AG10803 (cell line): ENCODE measurements at regions not wholly inside any gene's neighbourhood (a gene's known extent, or its start where the extent isn't known, plus 50 kb on each side); places are given as distances from the start of the nearest gene placed in this dataset.

Experiments
- DNase-seq: peaks from one replicate; pipeline ENCODE4 v3.0.0; 2010; ENCODE audit warnings: low read depth
- H3K4me3 ChIP-seq: 2 replicates; pipeline ENCODE4 v1.5.1; 2011; ENCODE audit warnings: mild to moderate bottlenecking, low read length, control low read depth
- TF ChIP-seq, protein P1 (sequence below): conservative IDR thresholded peaks from 2 replicates; pipeline ENCODE4 v1.5.1; 2011; ENCODE audit warnings: mild to moderate bottlenecking, low read length, control low read depth, inconsistent platforms

DNA sequence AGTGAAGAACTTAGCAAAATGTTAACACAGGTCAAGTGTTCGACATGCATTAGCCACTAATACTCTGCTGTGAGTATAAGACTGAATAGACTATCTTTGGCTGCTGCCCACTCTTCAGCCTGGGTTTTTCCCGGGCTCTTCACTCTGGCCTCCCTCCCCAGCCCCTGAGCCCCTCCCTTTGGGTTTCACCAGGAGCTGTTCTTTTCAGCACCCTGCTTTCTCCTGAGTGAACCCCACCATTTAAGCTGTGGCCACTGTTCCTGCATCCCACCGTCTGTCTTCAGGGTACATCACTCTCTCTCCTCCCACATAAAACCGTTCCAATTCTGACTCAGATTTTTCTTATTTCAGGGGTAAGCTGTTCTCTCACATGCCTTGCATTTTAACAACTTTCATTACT, 92.0 kb upstream of the ASIC2 start:
- DNase-seq: no peak
- no peak overlapping the region for H3K4me3 ChIP-seq
- TF ChIP-seq, protein P1, sequence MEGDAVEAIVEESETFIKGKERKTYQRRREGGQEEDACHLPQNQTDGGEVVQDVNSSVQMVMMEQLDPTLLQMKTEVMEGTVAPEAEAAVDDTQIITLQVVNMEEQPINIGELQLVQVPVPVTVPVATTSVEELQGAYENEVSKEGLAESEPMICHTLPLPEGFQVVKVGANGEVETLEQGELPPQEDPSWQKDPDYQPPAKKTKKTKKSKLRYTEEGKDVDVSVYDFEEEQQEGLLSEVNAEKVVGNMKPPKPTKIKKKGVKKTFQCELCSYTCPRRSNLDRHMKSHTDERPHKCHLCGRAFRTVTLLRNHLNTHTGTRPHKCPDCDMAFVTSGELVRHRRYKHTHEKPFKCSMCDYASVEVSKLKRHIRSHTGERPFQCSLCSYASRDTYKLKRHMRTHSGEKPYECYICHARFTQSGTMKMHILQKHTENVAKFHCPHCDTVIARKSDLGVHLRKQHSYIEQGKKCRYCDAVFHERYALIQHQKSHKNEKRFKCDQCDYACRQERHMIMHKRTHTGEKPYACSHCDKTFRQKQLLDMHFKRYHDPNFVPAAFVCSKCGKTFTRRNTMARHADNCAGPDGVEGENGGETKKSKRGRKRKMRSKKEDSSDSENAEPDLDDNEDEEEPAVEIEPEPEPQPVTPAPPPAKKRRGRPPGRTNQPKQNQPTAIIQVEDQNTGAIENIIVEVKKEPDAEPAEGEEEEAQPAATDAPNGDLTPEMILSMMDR: no peak

DNA sequence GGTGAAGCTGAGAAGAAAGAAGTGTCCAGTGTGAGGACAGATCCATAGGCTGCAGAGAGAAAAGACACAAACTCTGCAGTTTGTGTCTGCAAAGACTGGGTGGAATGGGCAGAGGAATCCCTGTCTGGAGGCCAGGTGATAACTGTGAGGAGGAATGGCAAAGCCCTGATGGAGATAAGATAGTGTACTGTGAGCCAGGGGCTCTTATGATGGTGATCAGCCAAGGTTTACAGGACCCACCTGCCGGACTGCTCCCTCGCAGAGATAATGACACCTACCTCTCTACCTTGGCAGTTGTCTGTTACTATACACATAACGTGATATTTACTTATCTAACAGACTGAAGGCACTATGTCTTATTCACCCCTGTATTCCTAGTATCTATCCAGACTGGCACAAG, 92.6 kb upstream of the ASIC2 start:
- TF ChIP-seq, protein P1: no peak
- no peak for DNase-seq

DNA sequence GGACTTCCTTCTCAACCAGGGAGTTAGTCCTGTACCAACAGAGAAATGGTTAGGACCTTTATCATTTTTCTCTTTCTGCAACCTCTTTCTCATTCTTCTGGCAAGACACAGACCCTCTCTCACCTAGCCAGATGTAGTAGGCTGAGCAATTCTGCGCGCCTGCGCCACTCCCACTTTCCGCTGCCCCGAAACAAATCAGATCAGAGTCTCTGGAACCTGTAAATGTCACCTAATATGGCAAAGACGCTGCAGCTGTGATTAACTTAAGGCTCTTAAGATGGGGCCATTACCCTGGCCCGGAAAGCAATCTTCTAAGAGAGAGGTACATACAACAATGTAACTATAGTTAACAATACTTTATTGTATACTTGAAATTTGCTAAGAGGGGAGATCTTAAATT, 94.3 kb upstream of the ASIC2 start:
- H3K4me3 ChIP-seq: no peak overlapping the region
- TF ChIP-seq, protein P1: no peak
- DNase-seq: no peak

More for the DNA sequence above, 92.6 kb upstream of the ASIC2 start:
- no peak overlapping the region for H3K4me3 ChIP-seq

DNA sequence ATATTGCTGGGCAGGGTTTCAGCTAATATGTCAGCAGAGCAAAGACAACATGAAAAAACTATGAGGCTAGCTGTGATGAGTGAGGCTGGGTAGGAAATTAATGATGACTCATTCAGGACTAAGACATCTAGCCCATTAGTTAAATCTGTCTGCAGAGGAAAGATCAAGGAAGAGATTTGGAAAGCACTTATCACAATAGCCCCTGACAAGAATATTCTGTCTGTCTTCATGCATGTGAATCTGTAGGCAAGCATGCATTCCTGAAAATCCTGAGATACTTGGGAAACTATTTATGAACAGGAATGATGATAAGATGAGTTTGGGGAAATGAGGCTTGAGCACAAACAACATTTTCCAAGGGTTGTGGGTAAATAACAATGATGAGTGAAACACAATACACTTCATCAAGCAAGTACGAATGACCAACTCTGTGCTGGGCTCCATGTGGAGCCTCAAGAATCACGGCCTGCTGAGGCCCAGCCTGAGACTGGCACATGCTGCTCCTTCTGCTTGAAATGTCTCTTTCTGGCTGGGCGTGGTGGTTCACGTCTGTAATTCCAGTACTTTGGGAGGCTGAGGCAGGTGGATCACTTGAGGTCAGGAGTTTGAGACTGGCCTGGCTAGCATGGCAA, 96.5 kb upstream of the ASIC2 start:
- peak; percentile 69 for DNase-seq
- no peak overlapping the region for H3K4me3 ChIP-seq
- TF ChIP-seq, protein P1: no peak

DNA sequence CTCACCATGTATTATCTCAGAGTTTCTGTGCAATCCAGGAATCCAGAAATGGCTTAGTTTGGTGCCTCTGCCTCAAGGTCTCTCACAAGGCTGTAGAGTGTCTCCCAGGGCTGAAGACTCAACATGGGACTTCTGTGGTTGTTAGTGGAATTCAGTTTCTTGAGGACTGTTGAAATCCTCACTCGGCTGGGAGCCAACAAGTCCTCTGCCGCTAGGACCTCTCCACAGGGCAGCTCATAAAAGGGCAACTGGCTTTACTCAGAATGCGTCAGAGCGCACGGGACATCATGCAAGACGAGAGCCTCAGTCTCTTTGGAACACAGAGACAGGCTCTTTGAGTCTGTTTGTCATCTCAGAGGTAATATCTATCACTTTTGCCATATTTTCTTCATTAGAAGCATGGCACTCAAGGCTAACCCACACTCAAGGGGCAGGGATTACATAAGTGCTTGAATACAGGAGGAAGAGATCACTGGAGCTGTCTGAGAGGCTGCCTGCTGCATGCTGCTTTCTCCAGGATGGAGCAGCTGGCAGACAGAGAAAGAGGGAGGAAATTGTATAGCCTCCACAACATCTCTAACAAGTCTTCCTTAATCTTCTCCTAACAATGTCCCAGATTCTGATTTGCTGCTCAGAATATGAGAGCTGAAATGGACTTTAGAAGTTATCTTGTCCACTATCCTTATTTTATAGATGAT, 97.5 kb upstream of the ASIC2 start:
- TF ChIP-seq, protein P1: no peak
- peak; percentile 82 for DNase-seq
- H3K4me3 ChIP-seq: no peak overlapping the region

DNA sequence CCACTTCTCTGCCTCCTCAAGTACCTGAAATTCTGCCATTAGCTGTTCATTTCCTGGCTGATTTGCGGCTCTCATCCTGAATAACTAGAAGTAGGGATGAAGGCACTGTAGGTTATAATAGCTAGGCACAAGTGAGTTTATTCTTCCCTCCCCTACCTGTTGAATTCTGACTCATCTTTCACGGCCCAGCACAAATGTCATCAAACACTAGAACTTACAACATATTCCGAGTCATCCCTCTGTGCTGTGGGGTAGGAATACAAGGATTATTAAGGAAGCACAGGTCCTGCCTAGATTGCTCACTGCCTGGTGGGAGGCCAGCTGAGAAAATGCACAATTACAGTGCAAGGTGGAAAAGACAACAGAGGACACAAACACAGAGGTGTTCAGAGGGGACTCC, 103.7 kb upstream of the ASIC2 start:
- no peak for DNase-seq
- TF ChIP-seq, protein P1: no peak
- no peak overlapping the region for H3K4me3 ChIP-seq

DNA sequence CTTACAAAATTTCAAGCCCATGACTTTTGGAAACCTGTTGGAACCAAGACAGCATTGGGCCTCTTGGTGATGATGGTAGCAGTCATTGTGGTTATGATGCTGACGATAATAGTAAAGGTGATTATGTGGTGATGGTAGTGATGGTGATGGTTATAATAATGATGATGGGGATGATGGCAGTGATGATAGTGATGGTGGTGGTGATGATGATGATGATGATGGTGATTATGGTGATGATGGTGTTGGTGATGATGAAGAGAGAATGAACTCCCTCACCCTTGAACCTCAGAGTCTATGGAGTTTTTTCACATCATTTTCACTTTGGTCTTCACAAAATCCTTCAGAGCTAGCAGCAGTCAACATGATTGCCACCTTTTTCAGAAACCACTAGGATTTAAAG, 105.3 kb upstream of the ASIC2 start:
- H3K4me3 ChIP-seq: no peak overlapping the region
- TF ChIP-seq, protein P1: no peak
- DNase-seq: no peak
